ENCODE measurements at regions not wholly inside any gene's neighbourhood (a gene's known extent, or its start where the extent isn't known, plus 50 kb on each side); places are given as distances from the start of the nearest gene placed in this dataset.

GRCh38 chr12:106006940-106007339 lies 131.8 kb downstream of the NUAK1 start:
- Histone ChIP-seq H3K9me3 (ENCODE audit: low read length) (no peaks in the 10 kb centered on the region), H4K20me1 (ENCODE audit: insufficient read depth, low read depth, low read length) (no peaks in the 10 kb centered on the region), H3K9me2 (replicated peaks; ENCODE audit: insufficient read depth, low read length) (no peaks in the 10 kb centered on the region), H3K9ac (ENCODE audit: low read length) (no peak overlapping the region), H3K27ac (ENCODE audit: low read length) (no peak overlapping the region), H3K4me1 (ENCODE audit: low read length) (no peaks in the 10 kb centered on the region), H3K4me2 (ENCODE audit: low read depth, low read length, poor library complexity, severe bottlenecking) (no peak overlapping the region), H3K79me2 (ENCODE audit: low read length) (no peaks in the 10 kb centered on the region), H3K27me3 (ENCODE audit: low read length) (no peaks in the 10 kb centered on the region), H3K4me3 (ENCODE audit: low read length) (no peak overlapping the region), H3K36me3 (ENCODE audit: insufficient read depth, low read length) (no peaks in the 10 kb centered on the region), H2AFZ (ENCODE audit: low read length) (no peak overlapping the region)
- DNase-seq: no peak

DNA sequence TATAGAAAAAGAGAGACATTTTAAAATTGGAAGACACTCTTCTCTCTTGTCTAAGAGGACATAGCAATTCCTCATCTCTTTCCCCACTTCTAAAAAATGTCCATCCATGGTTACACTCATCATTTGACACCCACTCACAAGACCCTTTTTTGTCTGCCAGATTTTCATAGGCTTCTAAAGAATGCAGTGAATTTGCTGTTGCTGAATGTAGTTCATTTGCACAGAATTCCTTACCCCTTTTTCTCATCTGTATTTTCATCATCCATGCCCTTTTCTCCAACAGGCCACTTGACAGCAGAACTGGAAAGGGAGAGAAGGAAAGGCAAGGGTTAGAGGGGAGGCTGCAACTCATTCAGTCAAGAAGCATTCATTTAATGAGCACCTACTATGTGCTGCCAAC lies 128.0 kb downstream of the NUAK1 start:
- H3K79me2 ChIP-seq (ENCODE audit: low read length): no peaks in the 10 kb centered on the region
- no peak overlapping the region for H3K4me3 ChIP-seq (ENCODE audit: low read length)
- no peak for DNase-seq
- H3K4me2 ChIP-seq (ENCODE audit: low read depth, low read length, poor library complexity, severe bottlenecking): no peak overlapping the region
- H3K4me1 ChIP-seq (ENCODE audit: low read length): no peaks in the 10 kb centered on the region
- no peaks in the 10 kb centered on the region for H3K9me3 ChIP-seq (ENCODE audit: low read length)
- H3K36me3 ChIP-seq (ENCODE audit: insufficient read depth, low read length): no peaks in the 10 kb centered on the region
- no peaks in the 10 kb centered on the region for H3K27me3 ChIP-seq (ENCODE audit: low read length)
- no peaks in the 10 kb centered on the region for H3K9me2 ChIP-seq (replicated peaks; ENCODE audit: insufficient read depth, low read length)
- H3K27ac ChIP-seq (ENCODE audit: low read length): no peak overlapping the region
- H2AFZ ChIP-seq (ENCODE audit: low read length): no peak overlapping the region
- no peaks in the 10 kb centered on the region for H4K20me1 ChIP-seq (ENCODE audit: insufficient read depth, low read depth, low read length)
- H3K9ac ChIP-seq (ENCODE audit: low read length): no peak overlapping the region

Data from Karpas-422 (cell line).